ENCODE measurements at regions not wholly inside any gene's neighbourhood (a gene's known extent, or its start where the extent isn't known, plus 50 kb on each side); places are given as distances from the start of the nearest gene placed in this dataset.

DNA sequence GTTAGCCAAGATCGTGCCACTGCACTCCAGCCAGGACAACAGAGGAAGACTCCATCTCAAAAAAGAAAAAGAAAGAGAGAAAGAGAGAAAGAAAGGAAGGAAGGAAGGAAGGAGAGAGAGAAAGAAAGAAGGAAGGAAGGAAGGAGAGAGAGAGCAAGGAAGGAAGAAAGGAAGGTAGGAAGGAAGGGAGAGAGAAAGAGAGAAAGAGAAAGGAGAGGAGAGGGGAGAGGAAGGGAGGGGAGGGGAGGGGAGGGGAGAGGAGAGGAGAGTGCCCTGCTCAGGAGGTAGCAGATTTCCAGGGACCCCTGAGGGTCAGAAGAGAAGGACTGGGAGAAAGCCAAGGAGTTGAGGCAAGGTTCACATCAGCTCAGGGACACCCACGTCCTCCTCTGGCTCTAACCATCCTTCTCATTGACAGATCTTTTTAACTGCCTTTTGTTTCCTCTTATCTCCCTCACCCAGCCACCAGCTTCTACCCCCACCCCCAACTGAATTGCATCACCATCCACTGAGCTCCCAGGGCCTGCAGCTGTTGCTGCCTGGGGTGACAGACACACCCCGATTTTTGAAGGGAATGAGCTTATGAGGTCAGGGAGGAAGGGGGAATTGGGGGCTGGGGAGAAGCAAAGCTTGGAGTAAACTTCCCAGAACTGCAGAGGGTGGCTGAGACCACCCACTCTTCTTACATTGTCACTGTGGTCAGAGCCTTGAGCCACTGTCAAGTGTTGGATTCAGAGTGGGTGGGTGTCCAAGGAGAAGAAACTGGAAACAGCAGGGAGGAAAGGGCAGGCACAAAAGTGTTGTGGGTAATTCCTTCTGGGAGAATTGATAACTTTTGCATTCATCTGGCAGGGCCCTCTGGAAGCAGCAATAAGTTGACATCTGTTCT lies 91.6 kb downstream of the GLUL start (continued):
- TF ChIP-seq, protein P1, sequence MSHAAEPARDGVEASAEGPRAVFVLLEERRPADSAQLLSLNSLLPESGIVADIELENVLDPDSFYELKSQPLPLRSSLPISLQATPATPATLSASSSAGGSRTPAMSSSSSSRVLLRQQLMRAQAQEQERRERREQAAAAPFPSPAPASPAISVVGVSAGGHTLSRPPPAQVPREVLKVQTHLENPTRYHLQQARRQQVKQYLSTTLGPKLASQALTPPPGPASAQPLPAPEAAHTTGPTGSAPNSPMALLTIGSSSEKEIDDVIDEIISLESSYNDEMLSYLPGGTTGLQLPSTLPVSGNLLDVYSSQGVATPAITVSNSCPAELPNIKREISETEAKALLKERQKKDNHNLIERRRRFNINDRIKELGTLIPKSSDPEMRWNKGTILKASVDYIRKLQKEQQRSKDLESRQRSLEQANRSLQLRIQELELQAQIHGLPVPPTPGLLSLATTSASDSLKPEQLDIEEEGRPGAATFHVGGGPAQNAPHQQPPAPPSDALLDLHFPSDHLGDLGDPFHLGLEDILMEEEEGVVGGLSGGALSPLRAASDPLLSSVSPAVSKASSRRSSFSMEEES (CRISPR knock-in tag; IDR thresholded peaks at IDR 0.05), result no peak
- TF ChIP-seq, protein P2, sequence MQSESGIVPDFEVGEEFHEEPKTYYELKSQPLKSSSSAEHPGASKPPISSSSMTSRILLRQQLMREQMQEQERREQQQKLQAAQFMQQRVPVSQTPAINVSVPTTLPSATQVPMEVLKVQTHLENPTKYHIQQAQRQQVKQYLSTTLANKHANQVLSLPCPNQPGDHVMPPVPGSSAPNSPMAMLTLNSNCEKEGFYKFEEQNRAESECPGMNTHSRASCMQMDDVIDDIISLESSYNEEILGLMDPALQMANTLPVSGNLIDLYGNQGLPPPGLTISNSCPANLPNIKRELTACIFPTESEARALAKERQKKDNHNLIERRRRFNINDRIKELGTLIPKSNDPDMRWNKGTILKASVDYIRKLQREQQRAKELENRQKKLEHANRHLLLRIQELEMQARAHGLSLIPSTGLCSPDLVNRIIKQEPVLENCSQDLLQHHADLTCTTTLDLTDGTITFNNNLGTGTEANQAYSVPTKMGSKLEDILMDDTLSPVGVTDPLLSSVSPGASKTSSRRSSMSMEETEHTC (IDR thresholded peaks at IDR 0.05), result peak; percentile 59
- TF ChIP-seq, protein P3, sequence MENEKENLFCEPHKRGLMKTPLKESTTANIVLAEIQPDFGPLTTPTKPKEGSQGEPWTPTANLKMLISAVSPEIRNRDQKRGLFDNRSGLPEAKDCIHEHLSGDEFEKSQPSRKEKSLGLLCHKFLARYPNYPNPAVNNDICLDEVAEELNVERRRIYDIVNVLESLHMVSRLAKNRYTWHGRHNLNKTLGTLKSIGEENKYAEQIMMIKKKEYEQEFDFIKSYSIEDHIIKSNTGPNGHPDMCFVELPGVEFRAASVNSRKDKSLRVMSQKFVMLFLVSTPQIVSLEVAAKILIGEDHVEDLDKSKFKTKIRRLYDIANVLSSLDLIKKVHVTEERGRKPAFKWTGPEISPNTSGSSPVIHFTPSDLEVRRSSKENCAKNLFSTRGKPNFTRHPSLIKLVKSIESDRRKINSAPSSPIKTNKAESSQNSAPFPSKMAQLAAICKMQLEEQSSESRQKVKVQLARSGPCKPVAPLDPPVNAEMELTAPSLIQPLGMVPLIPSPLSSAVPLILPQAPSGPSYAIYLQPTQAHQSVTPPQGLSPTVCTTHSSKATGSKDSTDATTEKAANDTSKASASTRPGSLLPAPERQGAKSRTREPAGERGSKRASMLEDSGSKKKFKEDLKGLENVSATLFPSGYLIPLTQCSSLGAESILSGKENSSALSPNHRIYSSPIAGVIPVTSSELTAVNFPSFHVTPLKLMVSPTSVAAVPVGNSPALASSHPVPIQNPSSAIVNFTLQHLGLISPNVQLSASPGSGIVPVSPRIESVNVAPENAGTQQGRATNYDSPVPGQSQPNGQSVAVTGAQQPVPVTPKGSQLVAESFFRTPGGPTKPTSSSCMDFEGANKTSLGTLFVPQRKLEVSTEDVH (IDR thresholded peaks at IDR 0.05; ENCODE audit: low read depth, partially characterized antibody), result peak; percentile 70
- TF ChIP-seq PHB (CRISPR knock-in tag; IDR thresholded peaks at IDR 0.05), result no peak
- TF ChIP-seq HCFC1 (IDR thresholded peaks at IDR 0.05; ENCODE audit: low read depth, low read length), result peak; percentile 35; the same call in 1 of the 2 replicates
- TF ChIP-seq, protein P4, sequence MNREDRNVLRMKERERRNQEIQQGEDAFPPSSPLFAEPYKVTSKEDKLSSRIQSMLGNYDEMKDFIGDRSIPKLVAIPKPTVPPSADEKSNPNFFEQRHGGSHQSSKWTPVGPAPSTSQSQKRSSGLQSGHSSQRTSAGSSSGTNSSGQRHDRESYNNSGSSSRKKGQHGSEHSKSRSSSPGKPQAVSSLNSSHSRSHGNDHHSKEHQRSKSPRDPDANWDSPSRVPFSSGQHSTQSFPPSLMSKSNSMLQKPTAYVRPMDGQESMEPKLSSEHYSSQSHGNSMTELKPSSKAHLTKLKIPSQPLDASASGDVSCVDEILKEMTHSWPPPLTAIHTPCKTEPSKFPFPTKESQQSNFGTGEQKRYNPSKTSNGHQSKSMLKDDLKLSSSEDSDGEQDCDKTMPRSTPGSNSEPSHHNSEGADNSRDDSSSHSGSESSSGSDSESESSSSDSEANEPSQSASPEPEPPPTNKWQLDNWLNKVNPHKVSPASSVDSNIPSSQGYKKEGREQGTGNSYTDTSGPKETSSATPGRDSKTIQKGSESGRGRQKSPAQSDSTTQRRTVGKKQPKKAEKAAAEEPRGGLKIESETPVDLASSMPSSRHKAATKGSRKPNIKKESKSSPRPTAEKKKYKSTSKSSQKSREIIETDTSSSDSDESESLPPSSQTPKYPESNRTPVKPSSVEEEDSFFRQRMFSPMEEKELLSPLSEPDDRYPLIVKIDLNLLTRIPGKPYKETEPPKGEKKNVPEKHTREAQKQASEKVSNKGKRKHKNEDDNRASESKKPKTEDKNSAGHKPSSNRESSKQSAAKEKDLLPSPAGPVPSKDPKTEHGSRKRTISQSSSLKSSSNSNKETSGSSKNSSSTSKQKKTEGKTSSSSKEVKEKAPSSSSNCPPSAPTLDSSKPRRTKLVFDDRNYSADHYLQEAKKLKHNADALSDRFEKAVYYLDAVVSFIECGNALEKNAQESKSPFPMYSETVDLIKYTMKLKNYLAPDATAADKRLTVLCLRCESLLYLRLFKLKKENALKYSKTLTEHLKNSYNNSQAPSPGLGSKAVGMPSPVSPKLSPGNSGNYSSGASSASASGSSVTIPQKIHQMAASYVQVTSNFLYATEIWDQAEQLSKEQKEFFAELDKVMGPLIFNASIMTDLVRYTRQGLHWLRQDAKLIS (CRISPR knock-in tag; IDR thresholded peaks at IDR 0.05), result peak; percentile 82; the same call in 1 of the 2 replicates
- TF ChIP-seq, protein P5, sequence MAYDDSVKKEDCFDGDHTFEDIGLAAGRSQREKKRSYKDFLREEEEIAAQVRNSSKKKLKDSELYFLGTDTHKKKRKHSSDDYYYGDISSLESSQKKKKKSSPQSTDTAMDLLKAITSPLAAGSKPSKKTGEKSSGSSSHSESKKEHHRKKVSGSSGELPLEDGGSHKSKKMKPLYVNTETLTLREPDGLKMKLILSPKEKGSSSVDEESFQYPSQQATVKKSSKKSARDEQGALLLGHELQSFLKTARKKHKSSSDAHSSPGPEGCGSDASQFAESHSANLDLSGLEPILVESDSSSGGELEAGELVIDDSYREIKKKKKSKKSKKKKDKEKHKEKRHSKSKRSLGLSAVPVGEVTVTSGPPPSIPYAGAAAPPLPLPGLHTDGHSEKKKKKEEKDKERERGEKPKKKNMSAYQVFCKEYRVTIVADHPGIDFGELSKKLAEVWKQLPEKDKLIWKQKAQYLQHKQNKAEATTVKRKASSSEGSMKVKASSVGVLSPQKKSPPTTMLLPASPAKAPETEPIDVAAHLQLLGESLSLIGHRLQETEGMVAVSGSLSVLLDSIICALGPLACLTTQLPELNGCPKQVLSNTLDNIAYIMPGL (CRISPR knock-in tag; IDR thresholded peaks at IDR 0.05), result no peak
- TF ChIP-seq, protein P6, sequence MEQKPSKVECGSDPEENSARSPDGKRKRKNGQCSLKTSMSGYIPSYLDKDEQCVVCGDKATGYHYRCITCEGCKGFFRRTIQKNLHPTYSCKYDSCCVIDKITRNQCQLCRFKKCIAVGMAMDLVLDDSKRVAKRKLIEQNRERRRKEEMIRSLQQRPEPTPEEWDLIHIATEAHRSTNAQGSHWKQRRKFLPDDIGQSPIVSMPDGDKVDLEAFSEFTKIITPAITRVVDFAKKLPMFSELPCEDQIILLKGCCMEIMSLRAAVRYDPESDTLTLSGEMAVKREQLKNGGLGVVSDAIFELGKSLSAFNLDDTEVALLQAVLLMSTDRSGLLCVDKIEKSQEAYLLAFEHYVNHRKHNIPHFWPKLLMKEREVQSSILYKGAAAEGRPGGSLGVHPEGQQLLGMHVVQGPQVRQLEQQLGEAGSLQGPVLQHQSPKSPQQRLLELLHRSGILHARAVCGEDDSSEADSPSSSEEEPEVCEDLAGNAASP (IDR thresholded peaks at IDR 0.05), result peak; percentile 67
- TF ChIP-seq NBN (IDR thresholded peaks at IDR 0.05; ENCODE audit: low read depth), result peak; percentile 99
- TF ChIP-seq FOS (IDR thresholded peaks at IDR 0.05; ENCODE audit: extremely low read depth, insufficient read length), result no peak
- peak; percentile 76 to 81; a peak in 2 of 4 replicates for TF ChIP-seq TEAD1 (CRISPR knock-in tag; IDR thresholded peaks at IDR 0.05)
- peak; percentile 91 for TF ChIP-seq TOE1 (IDR thresholded peaks at IDR 0.05; ENCODE audit: borderline replicate concordance)
- 0 out of 2 replicates have a peak, but pooled peaks have one; percentile 24 for TF ChIP-seq TOE1 (CRISPR knock-in tag; IDR thresholded peaks at IDR 0.05; ENCODE audit: borderline replicate concordance, low read depth)

All from K562 (cell line).